BE2C (cell line): ENCODE measurements at regions not wholly inside any gene's neighbourhood (a gene's known extent, or its start where the extent isn't known, plus 50 kb on each side); places are given as distances from the start of the nearest gene placed in this dataset.

ENCODE experiments used
- DNase-seq: peaks from one replicate; pipeline ENCODE4 v3.0.0-alpha.2; 2020
- H3K27me3 ChIP-seq: fragments of 250-450 bp; sonication (Bioruptor Pico); 2 replicates; pipeline ENCODE4 v1.5.1; 2020; ENCODE audit warnings: mild to moderate bottlenecking
- H3K36me3 ChIP-seq: fragments of 250-450 bp; sonication (Bioruptor Pico); 2 replicates; pipeline ENCODE4 v1.5.1; 2020; ENCODE audit warnings: mild to moderate bottlenecking
- H3K4me1 ChIP-seq: fragments of 250-450 bp; sonication (Bioruptor Pico); 2 replicates; pipeline ENCODE4 v1.5.1; 2020
- H3K4me3 ChIP-seq: 2 replicates; pipeline ENCODE4 v1.5.1; 2011; ENCODE audit warnings: low read depth, low read length
- H3K9me3 ChIP-seq: fragments of 250-450 bp; sonication (Bioruptor Pico); 2 replicates; pipeline ENCODE4 v1.5.1; 2020
- TF ChIP-seq, protein P1 (sequence below): IDR thresholded peaks from 2 replicates; pipeline ENCODE4 v1.5.1; 2012; ENCODE audit warnings: mild to moderate bottlenecking, low read depth, low read length

DNA sequence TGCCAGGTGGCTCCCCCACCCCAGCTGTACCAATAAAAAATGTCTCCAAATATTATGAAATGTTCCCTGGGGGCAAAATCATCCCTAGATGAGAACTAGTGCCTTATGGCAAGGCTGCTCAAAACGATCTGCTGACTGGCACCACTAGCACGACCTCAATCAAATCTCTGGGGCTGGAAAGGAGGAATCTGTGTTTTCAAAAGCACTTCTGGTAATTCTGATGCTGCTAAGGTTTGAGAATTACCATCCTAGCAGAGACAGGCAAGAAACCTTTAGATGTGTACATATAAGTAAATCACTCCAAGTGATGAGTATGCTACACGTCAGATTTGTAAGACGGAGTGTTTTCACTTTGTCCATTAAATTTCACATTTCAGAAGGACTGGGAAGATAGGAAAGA is 360.1 kb upstream of the THRB start:
- no peaks in the 10 kb centered on the region for H3K36me3 ChIP-seq
- H3K9me3 ChIP-seq, result no peaks in the 10 kb centered on the region
- TF ChIP-seq, protein P1, sequence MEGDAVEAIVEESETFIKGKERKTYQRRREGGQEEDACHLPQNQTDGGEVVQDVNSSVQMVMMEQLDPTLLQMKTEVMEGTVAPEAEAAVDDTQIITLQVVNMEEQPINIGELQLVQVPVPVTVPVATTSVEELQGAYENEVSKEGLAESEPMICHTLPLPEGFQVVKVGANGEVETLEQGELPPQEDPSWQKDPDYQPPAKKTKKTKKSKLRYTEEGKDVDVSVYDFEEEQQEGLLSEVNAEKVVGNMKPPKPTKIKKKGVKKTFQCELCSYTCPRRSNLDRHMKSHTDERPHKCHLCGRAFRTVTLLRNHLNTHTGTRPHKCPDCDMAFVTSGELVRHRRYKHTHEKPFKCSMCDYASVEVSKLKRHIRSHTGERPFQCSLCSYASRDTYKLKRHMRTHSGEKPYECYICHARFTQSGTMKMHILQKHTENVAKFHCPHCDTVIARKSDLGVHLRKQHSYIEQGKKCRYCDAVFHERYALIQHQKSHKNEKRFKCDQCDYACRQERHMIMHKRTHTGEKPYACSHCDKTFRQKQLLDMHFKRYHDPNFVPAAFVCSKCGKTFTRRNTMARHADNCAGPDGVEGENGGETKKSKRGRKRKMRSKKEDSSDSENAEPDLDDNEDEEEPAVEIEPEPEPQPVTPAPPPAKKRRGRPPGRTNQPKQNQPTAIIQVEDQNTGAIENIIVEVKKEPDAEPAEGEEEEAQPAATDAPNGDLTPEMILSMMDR, result no peak
- H3K4me3 ChIP-seq, result no peak overlapping the region
- H3K4me1 ChIP-seq, result no peaks in the 10 kb centered on the region
- H3K27me3 ChIP-seq, result no peaks in the 10 kb centered on the region
- no peak for DNase-seq

DNA sequence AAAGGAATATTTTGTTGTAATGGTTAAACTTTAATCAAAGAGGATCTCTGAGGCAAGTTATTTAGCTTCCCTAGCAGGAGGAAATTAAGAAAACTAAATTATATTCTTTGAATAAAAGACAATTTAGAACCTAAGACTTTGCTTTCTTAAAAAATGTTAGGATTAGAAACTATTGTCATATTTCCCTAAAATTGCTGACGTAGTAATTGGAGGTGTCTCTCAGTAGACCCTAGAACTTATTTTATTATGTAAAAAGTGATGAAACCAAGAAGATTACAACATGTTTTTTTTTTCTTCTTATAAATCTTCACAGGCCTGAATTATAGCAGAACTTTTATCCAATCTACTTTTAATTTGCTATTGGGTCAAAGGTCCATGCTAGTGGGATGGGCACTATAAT is 363.3 kb upstream of the THRB start:
- TF ChIP-seq, protein P1, result no peak
- Histone ChIP-seq H3K4me1 (no peaks in the 10 kb centered on the region), H3K4me3 (no peak overlapping the region), H3K27me3 (no peaks in the 10 kb centered on the region), H3K36me3 (no peaks in the 10 kb centered on the region), H3K9me3 (no peaks in the 10 kb centered on the region)
- no peak for DNase-seq

DNA sequence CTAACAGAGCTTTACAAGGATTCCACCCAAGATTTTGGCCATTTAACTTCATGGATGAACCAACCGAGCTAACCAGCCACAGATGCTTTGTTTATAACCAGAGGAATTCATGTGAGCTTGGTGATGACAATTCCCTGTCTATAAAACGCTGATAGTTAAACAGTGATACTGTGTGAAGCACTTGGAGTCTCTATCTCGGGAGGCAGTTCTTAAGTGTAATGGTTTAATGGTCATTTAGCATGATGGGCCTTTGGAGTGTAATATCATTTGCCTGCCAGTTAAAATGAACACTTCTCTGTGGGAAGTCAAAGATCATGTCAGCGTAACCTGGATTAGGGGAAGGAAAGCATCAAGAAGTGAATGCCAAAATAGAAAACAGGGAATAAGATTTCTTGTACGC is 368.6 kb upstream of the THRB start:
- H3K4me3 ChIP-seq, result no peak overlapping the region
- no peak for DNase-seq
- no peaks in the 10 kb centered on the region for H3K27me3 ChIP-seq
- no peaks in the 10 kb centered on the region for H3K36me3 ChIP-seq
- TF ChIP-seq, protein P1, result no peak
- H3K9me3 ChIP-seq, result no peaks in the 10 kb centered on the region
- H3K4me1 ChIP-seq, result no peaks in the 10 kb centered on the region

DNA sequence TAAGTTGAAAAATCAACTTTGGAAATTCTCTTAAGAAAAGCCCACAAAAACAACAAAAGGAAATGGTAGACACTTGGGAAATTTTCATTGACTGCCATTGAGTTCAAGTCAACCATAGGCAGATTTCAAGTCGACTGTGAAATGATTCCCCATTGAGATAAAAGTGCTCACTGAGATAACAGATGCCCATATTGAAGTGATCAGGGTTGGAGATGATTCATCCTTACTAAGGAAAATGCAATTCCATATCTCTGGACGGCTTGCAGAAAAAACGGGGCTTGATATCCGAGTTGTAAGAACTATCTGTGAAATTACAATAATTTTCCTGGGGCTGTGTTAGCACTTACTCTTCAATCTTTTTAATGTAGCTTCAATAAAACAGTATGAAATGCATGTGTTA is 373.1 kb upstream of the THRB start:
- DNase-seq, result no peak
- no peaks in the 10 kb centered on the region for H3K9me3 ChIP-seq

DNA sequence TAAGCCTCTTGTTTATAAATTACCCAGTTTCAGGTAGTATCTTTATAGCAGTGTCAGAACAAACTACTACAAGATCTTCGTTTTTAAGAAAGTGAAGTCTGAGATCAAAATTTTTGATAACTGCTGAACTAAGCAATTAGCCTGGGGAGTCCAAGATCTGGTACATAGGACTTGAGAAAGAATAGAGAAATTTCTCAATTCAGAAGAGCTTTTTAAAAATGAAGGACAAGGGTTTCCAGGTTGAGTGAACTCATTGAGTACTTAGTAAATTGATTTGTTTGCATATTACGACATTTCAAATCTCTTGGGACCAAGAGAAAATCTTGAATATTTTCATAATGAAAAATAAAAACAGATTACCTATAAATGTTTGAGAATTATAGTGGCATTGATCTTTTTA is 386.6 kb upstream of the THRB start:
- H3K9me3 ChIP-seq, result no peaks in the 10 kb centered on the region
- H3K4me3 ChIP-seq, result no peak overlapping the region
- H3K4me1 ChIP-seq, result no peaks in the 10 kb centered on the region
- no peak for DNase-seq
- TF ChIP-seq, protein P1, result no peak
- H3K36me3 ChIP-seq, result no peaks in the 10 kb centered on the region
- H3K27me3 ChIP-seq, result no peaks in the 10 kb centered on the region

More for the DNA sequence above, 373.1 kb upstream of the THRB start:
- Histone ChIP-seq H3K4me3 (no peak overlapping the region), H3K36me3 (no peaks in the 10 kb centered on the region), H3K4me1 (no peaks in the 10 kb centered on the region), H3K27me3 (no peaks in the 10 kb centered on the region)
- TF ChIP-seq, protein P1, result no peak

DNA sequence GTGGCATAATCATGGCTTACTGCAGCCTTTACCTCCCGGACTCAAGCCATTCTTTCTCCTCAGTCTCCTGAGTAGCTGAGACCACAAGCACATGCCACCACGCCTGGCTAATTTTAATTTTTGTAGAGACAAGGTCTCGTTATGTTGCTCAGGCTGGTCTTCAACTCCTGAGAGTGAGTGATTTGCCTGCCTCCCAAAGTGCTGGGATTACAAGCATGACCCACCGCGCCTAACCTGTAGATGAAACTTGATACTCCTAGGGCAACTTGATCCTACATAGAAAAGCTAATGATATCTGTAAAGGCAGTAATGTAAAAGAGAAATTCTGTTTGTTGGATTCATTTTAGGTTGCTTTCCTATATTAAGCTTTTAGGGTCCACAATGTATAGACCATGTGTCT is 391.9 kb upstream of the THRB start:
- no peaks in the 10 kb centered on the region for H3K36me3 ChIP-seq
- DNase-seq, result no peak
- TF ChIP-seq, protein P1, result no peak
- H3K4me3 ChIP-seq, result no peak overlapping the region
- no peaks in the 10 kb centered on the region for H3K4me1 ChIP-seq
- no peaks in the 10 kb centered on the region for H3K9me3 ChIP-seq
- no peaks in the 10 kb centered on the region for H3K27me3 ChIP-seq
